Uterus (tissue), 2 donors: ENCODE measurements at regions not wholly inside any gene's neighbourhood (a gene's known extent, or its start where the extent isn't known, plus 50 kb on each side); places are given as distances from the start of the nearest gene placed in this dataset.

ENCODE experiments used
- POLR2A ChIP-seq, 2 donors: fragments of 450-650 bp; IDR thresholded peaks; one replicate each; pipeline ENCODE4 v1.6.1; 2016; ENCODE audit warnings: antibody characterized with exemption in 2 of 2, mild to moderate bottlenecking in 1 of 2, moderate library complexity in 1 of 2
- TF ChIP-seq, protein P1 (sequence below), 4 experiments: fragments of 200-600 bp in 2 of 4; fragments of 450-650 bp in 2 of 4; sonication (generic) in 2 of 4; IDR thresholded peaks; one replicate each; pipeline ENCODE4 v1.5.1; 2016 to 2019; ENCODE audit warnings: antibody characterized with exemption in 4 of 4, mild to moderate bottlenecking in 2 of 4, moderate library complexity in 1 of 4

DNA sequence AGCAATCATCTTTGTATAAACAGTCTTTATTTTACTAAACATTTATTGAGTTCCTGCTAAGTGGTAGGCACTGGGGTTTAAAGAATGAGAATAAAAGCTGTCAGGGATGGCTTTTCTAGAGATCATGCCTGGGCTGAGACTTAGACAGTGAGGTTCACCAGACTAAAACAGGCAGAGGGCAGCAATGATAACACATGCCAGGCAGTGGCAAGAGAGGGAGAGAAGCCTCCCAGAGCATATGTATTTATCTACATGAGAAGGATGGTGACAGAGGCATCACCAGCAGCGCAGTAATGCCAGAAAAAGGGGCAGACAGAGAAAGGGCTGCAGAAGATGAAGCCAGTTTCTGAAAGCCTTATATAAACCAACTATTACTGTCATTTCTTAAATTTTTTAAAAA is 121.0 kb upstream of the CCDC180 start:
- TF ChIP-seq POLR2A (IDR thresholded peaks at IDR 0.05) = no peak
- TF ChIP-seq, protein P1, sequence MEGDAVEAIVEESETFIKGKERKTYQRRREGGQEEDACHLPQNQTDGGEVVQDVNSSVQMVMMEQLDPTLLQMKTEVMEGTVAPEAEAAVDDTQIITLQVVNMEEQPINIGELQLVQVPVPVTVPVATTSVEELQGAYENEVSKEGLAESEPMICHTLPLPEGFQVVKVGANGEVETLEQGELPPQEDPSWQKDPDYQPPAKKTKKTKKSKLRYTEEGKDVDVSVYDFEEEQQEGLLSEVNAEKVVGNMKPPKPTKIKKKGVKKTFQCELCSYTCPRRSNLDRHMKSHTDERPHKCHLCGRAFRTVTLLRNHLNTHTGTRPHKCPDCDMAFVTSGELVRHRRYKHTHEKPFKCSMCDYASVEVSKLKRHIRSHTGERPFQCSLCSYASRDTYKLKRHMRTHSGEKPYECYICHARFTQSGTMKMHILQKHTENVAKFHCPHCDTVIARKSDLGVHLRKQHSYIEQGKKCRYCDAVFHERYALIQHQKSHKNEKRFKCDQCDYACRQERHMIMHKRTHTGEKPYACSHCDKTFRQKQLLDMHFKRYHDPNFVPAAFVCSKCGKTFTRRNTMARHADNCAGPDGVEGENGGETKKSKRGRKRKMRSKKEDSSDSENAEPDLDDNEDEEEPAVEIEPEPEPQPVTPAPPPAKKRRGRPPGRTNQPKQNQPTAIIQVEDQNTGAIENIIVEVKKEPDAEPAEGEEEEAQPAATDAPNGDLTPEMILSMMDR (IDR thresholded peaks at IDR 0.05) = no peak
